Breast epithelium (tissue), 3 donors: ENCODE measurements at regions not wholly inside any gene's neighbourhood (a gene's known extent, or its start where the extent isn't known, plus 50 kb on each side); places are given as distances from the start of the nearest gene placed in this dataset.

Experiments
- POLR2A ChIP-seq: fragments of 450-650 bp; IDR thresholded peaks from one replicate; pipeline ENCODE4 v1.6.1; 2016; ENCODE audit warnings: antibody characterized with exemption, mild to moderate bottlenecking, moderate library complexity
- POLR2AphosphoS5 ChIP-seq, 3 donors: sonication (generic); formaldehyde crosslinking; IDR thresholded peaks; one replicate each; pipeline ENCODE4 v1.6.1; 2017; ENCODE audit warnings: antibody characterized with exemption in 3 of 3
- TF ChIP-seq, protein P1 (sequence below), 3 donors: fragments of 450-650 bp; IDR thresholded peaks; one replicate each; pipeline ENCODE4 v1.5.1; 2016 to 2017; ENCODE audit warnings: antibody characterized with exemption in 3 of 3, mild to moderate bottlenecking in 3 of 3, moderate library complexity in 3 of 3

DNA sequence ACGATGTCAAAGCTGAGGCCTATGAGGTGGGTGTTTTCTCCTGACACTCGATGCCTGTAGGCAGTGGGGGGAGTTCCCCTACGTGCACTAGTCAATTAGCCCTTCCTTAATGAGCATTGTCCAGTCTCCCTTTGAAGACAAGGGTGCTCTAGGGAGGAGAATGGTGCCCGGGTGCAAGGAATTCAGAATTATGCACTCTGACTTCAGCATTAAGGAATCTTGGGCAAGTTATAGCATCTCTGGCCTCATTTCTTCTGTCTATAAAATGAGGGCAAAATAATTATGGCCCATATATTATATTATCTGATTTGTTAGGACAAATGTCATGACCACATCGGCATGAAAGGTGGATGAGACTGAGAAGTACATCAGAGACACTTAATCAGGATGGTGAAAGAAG is 82.1 kb upstream of the SLC7A1 start:
- TF ChIP-seq POLR2A (no peak), POLR2AphosphoS5 (IDR thresholded peaks at IDR 0.05) (no peak)
- TF ChIP-seq, protein P1, sequence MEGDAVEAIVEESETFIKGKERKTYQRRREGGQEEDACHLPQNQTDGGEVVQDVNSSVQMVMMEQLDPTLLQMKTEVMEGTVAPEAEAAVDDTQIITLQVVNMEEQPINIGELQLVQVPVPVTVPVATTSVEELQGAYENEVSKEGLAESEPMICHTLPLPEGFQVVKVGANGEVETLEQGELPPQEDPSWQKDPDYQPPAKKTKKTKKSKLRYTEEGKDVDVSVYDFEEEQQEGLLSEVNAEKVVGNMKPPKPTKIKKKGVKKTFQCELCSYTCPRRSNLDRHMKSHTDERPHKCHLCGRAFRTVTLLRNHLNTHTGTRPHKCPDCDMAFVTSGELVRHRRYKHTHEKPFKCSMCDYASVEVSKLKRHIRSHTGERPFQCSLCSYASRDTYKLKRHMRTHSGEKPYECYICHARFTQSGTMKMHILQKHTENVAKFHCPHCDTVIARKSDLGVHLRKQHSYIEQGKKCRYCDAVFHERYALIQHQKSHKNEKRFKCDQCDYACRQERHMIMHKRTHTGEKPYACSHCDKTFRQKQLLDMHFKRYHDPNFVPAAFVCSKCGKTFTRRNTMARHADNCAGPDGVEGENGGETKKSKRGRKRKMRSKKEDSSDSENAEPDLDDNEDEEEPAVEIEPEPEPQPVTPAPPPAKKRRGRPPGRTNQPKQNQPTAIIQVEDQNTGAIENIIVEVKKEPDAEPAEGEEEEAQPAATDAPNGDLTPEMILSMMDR (IDR thresholded peaks at IDR 0.05): no peak
